ENCODE measurements at regions not wholly inside any gene's neighbourhood (a gene's known extent, or its start where the extent isn't known, plus 50 kb on each side); places are given as distances from the start of the nearest gene placed in this dataset.
"Not testable (repeated sequence)": the region's sequence is repeated elsewhere in the genome, so short reads cannot be mapped to it uniquely, and the experiment has no call there.

DNA sequence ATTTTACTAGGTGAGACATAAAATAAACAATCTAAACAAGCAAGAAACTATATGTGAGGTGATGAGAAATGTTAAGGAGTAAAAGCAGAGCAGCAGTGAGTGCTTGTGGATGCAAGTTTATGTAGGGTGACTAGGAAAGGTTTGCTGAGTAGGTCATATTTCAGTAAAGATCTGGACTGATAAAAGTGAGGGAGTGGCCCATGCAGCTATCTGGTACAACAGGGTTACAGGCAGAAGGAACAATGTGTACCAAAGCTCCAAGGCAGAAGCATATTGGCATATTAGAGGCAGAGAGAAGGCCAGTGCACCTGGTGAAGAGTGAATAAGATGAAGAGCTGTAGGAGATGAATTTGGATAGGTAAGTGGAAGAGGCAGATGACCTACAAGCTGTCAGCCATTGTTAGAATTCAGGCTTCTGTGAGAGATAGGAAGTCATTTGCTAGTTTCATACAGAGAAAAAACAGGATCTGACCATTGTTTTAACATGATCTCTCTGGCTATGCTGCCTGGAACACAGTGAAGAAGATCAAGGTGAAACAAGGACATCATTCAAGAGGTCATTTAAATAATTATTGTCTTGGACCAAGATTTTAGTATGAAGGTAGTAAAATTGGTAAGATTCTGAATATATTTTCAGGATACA is 274.6 kb downstream of the ANKRD50 start:
- Mint-ChIP-seq H3K36me3 (no peaks in the 10 kb centered on the region), H3K4me1 (no peaks in the 10 kb centered on the region)
- no peak for ATAC-seq

DNA sequence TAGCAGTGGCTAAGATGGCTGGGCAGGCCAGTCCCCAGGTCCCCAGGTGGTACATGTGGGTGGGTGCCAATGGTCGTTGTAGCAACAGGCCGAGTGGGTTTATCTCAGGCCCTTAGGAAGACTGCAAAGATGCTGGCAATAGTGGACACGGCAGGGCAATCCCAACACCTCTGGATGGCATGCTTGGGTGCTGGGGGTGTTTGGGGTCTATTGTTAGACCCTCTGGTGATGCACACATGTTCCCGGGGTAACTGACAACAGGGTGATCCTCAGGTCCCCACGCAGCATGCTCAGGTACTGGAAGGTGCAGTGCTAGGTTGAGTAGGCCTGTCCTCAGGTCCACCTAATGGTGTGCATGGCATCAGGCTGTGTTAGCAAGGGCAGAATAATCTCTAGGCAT is 267.5 kb downstream of the ANKRD50 start:
- no peak overlapping the region for H3K27ac Mint-ChIP-seq
- DNase-seq (ENCODE audit: low spot score in 2 of 2) (no peak), ATAC-seq (no peak)
- no peaks in the 10 kb centered on the region for H3K36me3 Mint-ChIP-seq
- H3K4me1 Mint-ChIP-seq = no peaks in the 10 kb centered on the region
- H3K9me3 Mint-ChIP-seq = peaks cover 22% of the 10 kb centered on the region
- H3K4me3 Mint-ChIP-seq = no peak overlapping the region

More for the DNA sequence above, 274.6 kb downstream of the ANKRD50 start:
- H3K27ac Mint-ChIP-seq = no peak overlapping the region
- no peak overlapping the region for H3K4me3 Mint-ChIP-seq
- peaks cover 6% of the 10 kb centered on the region for H3K9me3 Mint-ChIP-seq
- no peak for DNase-seq (ENCODE audit: low spot score in 2 of 2)

DNA sequence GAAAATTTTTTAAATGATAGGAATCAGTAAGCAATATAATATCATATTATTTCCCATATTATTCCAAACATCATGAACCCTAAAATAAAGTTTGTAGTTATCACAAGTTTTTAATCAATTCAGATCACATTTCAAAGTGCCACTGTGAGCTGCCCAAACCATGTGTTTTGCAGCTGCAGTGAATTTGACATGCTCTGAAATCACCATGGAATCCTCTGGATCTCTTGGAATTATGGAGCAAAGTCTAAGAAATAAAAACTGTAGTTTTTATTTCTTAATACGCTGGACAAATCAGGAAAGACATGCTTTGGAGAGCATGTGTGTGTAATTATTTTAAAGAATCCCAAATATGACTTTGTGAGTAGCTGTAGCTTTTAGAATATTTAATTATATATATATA is 262.7 kb downstream of the ANKRD50 start:
- H3K27ac Mint-ChIP-seq = no peak overlapping the region
- no peak for DNase-seq (ENCODE audit: low spot score in 2 of 2)
- H3K36me3 Mint-ChIP-seq = no peaks in the 10 kb centered on the region
- H3K9me3 Mint-ChIP-seq = peaks cover 16% of the 10 kb centered on the region
- H3K4me1 Mint-ChIP-seq = no peaks in the 10 kb centered on the region
- no peak for ATAC-seq
- no peak overlapping the region for H3K4me3 Mint-ChIP-seq

DNA sequence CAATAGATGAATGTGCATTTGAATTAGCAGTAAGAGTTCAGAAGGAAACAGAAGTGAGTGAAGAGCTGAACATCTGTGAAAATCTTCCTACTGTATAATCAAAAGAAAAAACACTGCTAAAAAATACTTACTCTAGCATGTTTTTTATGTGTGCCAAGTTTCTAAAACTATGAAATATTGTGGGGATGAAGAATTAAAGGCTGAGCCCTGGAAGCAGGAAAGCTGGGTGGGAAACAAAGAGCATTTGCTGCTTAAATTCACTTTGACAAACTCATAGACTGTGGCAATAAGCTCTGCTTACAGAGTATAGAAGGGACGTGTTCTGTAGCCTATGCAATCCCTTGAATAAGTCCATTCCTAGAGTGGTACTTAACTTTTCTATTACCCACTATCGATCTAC is 261.7 kb downstream of the ANKRD50 start:
- Mint-ChIP-seq H3K4me3 (no peak overlapping the region), H3K9me3 (peaks cover 16% of the 10 kb centered on the region), H3K4me1 (no peaks in the 10 kb centered on the region), H3K36me3 (no peaks in the 10 kb centered on the region), H3K27ac (no peak overlapping the region)
- DNase-seq (ENCODE audit: low spot score in 2 of 2) (no peak), ATAC-seq (no peak)

DNA sequence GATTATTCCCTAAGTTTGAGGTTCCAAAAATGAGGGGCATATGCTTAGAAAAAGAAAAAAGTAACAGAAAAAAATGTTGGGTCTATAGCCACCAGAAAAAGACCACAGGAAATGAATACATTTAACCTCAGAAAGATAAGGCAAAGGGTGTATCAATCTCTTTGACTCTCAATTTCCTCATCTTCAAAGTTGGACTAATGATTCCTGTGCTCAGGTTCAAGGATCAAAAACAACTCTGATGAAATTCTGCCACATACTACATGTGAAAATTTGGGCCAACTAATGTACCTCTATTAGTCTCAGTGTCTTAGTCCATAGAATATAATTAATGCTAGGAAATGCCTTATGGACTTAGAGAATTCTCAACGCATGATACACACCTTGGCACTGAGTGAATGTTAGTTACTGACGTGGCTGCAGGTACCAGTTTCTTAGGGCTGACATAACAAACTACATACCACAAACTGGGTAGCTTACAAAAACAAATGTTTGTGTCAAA is 257.7 kb downstream of the ANKRD50 start:
- Mint-ChIP-seq H3K27ac (no peak overlapping the region), H3K4me1 (no peaks in the 10 kb centered on the region), H3K9me3 (peaks cover 8% of the 10 kb centered on the region), H3K4me3 (no peak overlapping the region), H3K36me3 (no peaks in the 10 kb centered on the region)
- DNase-seq (ENCODE audit: low spot score in 2 of 2) (no peak), ATAC-seq (no peak)

DNA sequence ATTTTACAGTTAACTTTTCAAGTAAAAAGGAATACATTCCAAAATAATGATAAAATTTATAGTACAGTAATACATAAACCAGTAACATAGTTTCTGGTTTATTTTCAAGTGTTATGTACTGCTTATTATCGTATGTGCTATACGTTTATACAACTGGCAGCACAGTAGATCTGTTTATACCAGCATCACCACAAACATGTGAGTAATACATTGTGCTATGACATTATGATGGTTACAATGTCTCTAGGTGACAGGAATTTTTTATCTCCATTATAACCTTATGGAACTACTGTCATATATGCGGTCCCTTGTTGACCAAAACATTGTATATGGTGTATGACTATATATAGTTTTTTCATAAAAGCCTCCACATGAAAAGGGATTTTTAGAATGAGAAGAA is 256.9 kb downstream of the ANKRD50 start:
- Mint-ChIP-seq H3K36me3 (no peaks in the 10 kb centered on the region), H3K27ac (no peak overlapping the region), H3K4me1 (no peaks in the 10 kb centered on the region), H3K9me3 (peaks cover 6% of the 10 kb centered on the region), H3K4me3 (no peak overlapping the region)
- no peak for DNase-seq (ENCODE audit: low spot score in 2 of 2)
- no peak for ATAC-seq

DNA sequence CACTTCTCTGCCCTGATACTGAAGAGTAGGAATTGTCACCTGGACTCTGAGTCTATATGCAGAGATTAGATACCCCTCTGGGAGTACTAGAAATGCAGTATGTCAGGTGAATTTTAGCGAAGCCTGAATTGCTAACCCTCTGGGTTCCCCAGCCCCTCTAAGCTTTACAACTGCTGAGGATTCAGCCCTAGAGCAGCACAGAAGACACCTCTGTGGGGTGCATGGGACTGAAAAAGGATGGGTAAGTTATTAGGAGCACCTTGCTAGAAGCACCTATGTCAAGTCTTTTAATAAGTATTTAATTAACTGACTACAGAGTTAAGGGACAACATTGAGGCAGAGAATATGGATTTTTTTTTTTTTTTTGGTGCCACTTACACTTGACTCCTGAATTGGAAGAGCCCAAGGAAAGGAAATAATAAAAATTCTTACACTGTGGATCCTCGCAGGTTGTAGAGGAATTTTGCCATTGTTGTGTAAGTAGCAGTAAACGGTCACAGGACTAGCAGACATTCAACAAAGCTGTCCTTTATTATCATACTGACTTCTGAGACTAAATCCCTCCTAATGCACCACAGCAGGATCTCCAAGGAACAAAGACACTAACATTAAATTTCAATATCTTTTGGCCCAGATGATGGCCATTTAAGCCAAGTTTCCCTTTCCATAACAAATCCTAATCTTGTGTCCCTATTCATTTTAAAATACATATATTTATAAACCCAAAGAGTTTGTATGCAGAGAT is 253.2 kb downstream of the ANKRD50 start:
- DNase-seq (ENCODE audit: low spot score in 2 of 2) (no peak), ATAC-seq (no peak)
- Mint-ChIP-seq H3K4me1 (no peaks in the 10 kb centered on the region), H3K27ac (no peak overlapping the region), H3K36me3 (no peaks in the 10 kb centered on the region), H3K9me3 (peaks cover 15% of the 10 kb centered on the region), H3K4me3 (no peak overlapping the region)

DNA sequence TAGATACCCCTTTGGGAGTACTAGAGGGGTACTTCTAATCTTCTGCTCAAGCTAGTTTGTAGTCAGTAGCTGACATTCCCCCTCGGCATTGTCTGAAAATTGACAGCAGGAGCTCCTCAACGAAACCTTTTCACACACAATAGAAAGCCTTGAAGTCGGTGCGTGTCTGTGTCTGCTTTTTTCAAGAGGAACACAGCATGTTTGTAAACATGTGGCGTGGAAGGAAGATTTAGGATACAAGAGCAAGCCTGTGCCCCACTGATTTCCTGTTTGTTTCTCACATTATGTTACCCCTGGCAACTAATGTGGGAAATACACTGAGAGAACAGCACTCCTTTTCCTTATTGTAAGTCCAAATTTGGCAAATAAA is 252.6 kb downstream of the ANKRD50 start:
- DNase-seq (ENCODE audit: low spot score in 2 of 2) = no peak
- Mint-ChIP-seq H3K27ac (no peak overlapping the region), H3K36me3 (no peaks in the 10 kb centered on the region), H3K4me1 (no peaks in the 10 kb centered on the region), H3K9me3 (peaks cover 15% of the 10 kb centered on the region), H3K4me3 (no peak overlapping the region)
- no peak for ATAC-seq

DNA sequence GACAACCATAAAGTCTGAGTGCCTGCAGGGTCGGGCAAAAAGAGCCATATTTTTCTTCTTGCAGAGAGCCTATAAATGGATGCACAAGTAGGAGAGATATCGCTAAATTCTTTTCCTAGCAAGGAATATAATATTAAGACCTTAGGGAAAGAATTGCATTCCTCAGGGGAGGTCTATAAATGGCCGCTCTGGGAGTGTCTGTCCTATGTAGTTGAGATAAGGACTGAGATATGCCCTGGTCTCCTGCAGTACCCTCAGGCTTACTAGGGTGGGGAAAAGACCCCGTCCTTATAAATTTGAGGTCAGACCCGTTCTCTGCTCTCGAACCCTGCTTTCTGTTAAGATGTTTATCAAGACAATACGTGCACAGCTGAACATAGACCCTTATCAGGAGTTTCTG is 250.9 kb downstream of the ANKRD50 start:
- not testable (repeated sequence) for H3K27ac Mint-ChIP-seq; H3K36me3 Mint-ChIP-seq; H3K4me1 Mint-ChIP-seq; H3K4me3 Mint-ChIP-seq; ATAC-seq; DNase-seq (ENCODE audit: low spot score in 2 of 2)
- H3K9me3 Mint-ChIP-seq = peaks cover 15% of the 10 kb centered on the region

DNA sequence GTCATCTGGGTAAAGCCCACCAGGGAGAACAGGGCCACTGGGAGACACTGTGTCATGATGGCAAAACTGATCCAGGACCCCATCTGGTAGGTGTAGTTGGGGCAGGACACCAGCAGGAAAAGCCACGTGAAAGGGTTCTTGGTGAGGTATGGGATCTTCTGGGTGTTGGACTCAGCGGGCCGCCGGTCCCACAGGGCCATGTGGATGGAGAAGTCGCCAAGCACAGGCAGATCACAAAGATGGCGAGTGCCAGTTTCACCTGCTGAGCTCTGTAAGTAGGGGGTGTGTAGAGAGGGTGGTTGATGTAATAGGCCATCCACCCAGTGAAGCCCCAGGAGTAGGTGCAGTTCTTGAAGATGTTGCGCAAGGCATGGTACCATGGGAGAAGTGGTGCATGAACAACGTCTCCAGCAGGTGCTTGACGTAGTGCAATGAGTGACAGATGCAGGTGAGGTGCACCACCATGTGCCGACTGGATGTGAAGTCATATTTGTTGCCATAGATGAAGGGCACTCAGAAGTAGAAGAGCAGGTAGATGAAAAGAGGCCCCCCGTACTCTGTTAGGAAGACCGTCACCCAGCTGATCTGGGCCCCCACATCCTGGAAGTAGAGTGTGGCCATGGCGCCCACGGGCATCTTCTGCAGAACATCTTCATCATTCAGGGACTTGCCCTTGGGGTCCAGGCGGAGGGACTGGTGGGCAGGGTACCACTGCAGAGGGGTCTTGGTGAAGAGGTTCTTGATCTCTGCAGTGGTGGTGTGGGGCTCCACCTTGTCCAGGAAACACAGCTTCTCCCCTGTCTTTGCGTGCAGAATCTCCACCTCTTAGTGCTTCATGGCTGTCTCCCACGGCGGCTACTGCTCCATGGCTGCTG is 249.3 kb downstream of the ANKRD50 start:
- DNase-seq (ENCODE audit: low spot score in 2 of 2) = no peak
- H3K4me3 Mint-ChIP-seq = no peak overlapping the region

DNA sequence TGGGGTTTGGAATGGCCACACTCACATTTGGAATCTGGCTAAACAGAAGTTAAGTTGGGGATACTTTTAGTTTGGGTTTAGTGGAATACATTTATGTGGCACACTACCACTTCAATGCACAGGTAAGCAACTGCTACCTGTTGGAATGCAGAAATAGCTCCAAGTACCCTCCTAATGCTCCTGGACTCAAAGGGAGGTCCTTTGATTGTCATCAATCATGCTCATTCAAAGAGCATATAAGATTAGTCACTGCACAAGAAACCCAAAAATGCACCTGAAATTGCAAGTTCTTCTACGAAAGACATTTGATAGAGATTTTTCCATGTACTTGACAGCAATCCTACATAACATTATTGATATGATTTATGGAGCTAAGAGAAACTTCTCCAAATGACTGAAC is 247.7 kb downstream of the ANKRD50 start:
- H3K36me3 Mint-ChIP-seq = no peaks in the 10 kb centered on the region
- H3K9me3 Mint-ChIP-seq = peaks cover 22% of the 10 kb centered on the region
- no peak overlapping the region for H3K27ac Mint-ChIP-seq
- DNase-seq (ENCODE audit: low spot score in 2 of 2) (no peak), ATAC-seq (no peak)
- no peak overlapping the region for H3K4me3 Mint-ChIP-seq
- no peaks in the 10 kb centered on the region for H3K4me1 Mint-ChIP-seq

More for the DNA sequence above, 249.3 kb downstream of the ANKRD50 start:
- no peaks in the 10 kb centered on the region for H3K36me3 Mint-ChIP-seq
- H3K27ac Mint-ChIP-seq = no peak overlapping the region
- H3K4me1 Mint-ChIP-seq = no peaks in the 10 kb centered on the region
- peaks cover 17% of the 10 kb centered on the region for H3K9me3 Mint-ChIP-seq
- ATAC-seq = no peak

DNA sequence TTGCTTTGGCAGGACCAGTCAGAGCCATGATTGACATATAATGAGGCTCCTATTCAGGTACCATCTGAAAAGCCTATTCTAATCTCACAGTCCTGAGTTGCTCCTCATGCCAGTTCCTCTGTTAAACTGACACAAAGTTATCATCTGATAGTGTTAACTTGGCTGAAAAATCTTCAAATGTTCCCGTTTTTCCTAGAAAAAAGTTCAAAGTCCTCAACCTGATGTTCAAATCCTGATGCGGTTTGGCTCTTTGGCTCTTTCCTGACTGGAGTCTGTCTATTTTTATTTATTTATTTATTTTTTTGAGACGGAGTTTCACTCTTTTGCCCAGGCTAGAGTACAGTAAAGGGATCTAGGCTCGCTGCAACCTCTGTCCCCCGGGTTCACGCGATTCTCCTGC is 244.2 kb downstream of the ANKRD50 start:
- Mint-ChIP-seq H3K9me3 (peaks cover 17% of the 10 kb centered on the region), H3K4me3 (no peak overlapping the region), H3K36me3 (no peaks in the 10 kb centered on the region), H3K4me1 (no peaks in the 10 kb centered on the region), H3K27ac (no peak overlapping the region)
- no peak for ATAC-seq
- DNase-seq (ENCODE audit: low spot score in 2 of 2) = no peak

DNA sequence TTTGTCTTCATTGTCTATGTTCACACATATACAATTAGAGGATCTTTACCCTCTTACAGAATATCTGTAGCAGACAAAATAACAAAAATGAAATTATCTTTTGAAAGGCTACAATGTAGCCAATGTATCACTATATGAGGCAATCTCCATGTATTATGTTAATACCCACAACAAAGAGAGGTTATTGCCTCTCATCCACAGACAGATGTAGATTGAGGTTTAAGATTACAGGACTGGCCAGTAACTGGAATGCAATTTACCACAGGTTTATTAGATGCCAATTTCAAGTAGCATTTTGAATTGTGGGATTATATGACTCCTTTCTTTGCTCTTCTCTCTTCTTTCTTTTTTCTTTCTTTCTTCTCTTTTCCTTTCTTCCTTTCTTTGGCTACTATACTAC is 242.6 kb downstream of the ANKRD50 start:
- no peak overlapping the region for H3K27ac Mint-ChIP-seq
- no peak overlapping the region for H3K4me3 Mint-ChIP-seq
- DNase-seq (ENCODE audit: low spot score in 2 of 2) (no peak), ATAC-seq (no peak)
- no peaks in the 10 kb centered on the region for H3K36me3 Mint-ChIP-seq
- no peaks in the 10 kb centered on the region for H3K4me1 Mint-ChIP-seq
- peaks cover 12% of the 10 kb centered on the region for H3K9me3 Mint-ChIP-seq

DNA sequence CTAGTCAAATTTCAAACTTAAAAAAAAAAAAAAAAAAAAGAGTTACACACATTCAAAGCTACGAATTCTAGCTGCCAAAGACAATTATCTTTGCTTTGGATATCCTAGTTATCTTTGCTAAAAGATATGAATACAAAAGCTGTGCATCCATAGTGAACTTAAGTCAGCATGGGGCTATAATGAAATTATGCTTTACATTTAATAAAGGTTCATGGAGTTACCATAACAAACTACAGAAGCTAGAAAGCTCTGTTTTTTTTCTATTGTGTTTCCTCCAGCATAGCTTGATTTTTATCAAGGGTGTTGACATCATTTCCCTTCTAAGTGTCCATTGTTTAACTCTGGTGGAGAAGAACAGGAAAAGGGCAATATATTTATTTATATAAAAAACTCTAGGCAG is 234.1 kb downstream of the ANKRD50 start:
- DNase-seq (ENCODE audit: low spot score in 2 of 2) (no peak), ATAC-seq (no peak)
- H3K27ac Mint-ChIP-seq = no peak overlapping the region
- H3K9me3 Mint-ChIP-seq = peaks cover 3% of the 10 kb centered on the region
- H3K36me3 Mint-ChIP-seq = no peaks in the 10 kb centered on the region
- H3K4me3 Mint-ChIP-seq = no peak overlapping the region
- H3K4me1 Mint-ChIP-seq = no peaks in the 10 kb centered on the region

DNA sequence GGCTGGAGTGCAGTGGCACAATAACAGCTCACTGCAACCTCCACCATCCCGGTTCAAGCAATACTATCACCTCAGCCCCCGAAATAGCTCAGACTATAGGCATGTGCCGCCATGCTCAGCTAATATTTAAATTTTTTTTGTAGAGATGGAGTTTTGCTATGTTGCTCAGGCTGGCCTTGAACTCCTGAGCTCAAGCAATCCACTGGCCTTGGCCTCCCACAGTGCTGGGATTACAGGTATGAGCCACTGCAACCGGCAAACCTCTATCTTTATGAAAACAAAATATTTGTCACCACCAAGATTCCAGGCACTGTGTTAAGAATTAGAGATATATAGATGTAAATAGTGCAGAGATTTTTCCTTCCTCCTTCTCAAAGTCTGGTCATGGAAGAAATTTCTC is 232.5 kb downstream of the ANKRD50 start:
- Mint-ChIP-seq H3K27ac (no peak overlapping the region), H3K4me1 (no peaks in the 10 kb centered on the region), H3K4me3 (no peak overlapping the region), H3K36me3 (no peaks in the 10 kb centered on the region), H3K9me3 (peaks cover 3% of the 10 kb centered on the region)
- ATAC-seq = no peak
- no peak for DNase-seq (ENCODE audit: low spot score in 2 of 2)

Measured in stimulated activated effector memory CD8-positive, alpha-beta T cell treated with anti-CD3 and anti-CD28 coated beads, Interleukin-12 subunit alpha, Interleukin-12 subunit beta, amount 100 ng/mL, for 72 hours (primary cell).